Neuronal stem cell (in vitro differentiated cells): ENCODE measurements at regions not wholly inside any gene's neighbourhood (a gene's known extent, or its start where the extent isn't known, plus 50 kb on each side); places are given as distances from the start of the nearest gene placed in this dataset.
A peak's percentile ranks its signal among the peaks of the same experiment; 100 is the strongest.

Source experiments
- DNase-seq: peaks from one replicate; pipeline ENCODE4 v3.0.0-alpha.2; 2013; ENCODE audit warnings: low spot score
- H2AFZ ChIP-seq: one replicate; pipeline ENCODE4 v1.6.1; 2013; ENCODE audit warnings: mild to moderate bottlenecking, low read length, inconsistent platforms
- H2AK5ac ChIP-seq: 2 replicates; pipeline ENCODE4 v1.6.1; 2013; ENCODE audit warnings: low read depth, mild to moderate bottlenecking, inconsistent platforms, low read length, moderate library complexity, mixed read lengths
- H2BK120ac ChIP-seq: 2 replicates; pipeline ENCODE4 v1.6.1; 2013; ENCODE audit warnings: low read depth, mild to moderate bottlenecking, inconsistent platforms, low read length, moderate library complexity, mixed read lengths
- H2BK12ac ChIP-seq: one replicate; pipeline ENCODE4 v1.6.1; 2013; ENCODE audit warnings: low read length, inconsistent platforms
- H2BK15ac ChIP-seq: 2 replicates; pipeline ENCODE4 v1.6.1; 2013; ENCODE audit warnings: mild to moderate bottlenecking, low read length, inconsistent platforms, mixed read lengths
- H2BK5ac ChIP-seq: one replicate; pipeline ENCODE4 v1.6.1; 2013; ENCODE audit warnings: inconsistent platforms, mild to moderate bottlenecking, low read length, moderate library complexity
- H3K14ac ChIP-seq: one replicate; pipeline ENCODE4 v1.6.1; 2013; ENCODE audit warnings: low read length, inconsistent platforms
- H3K18ac ChIP-seq: 2 replicates; pipeline ENCODE4 v1.6.1; 2013; ENCODE audit warnings: low read length, inconsistent platforms
- H3K23ac ChIP-seq: 2 replicates; pipeline ENCODE4 v1.6.1; 2013; ENCODE audit warnings: low read depth, mild to moderate bottlenecking, mixed read lengths, low read length, inconsistent platforms; ENCODE audit not compliant: poor library complexity
- H3K27ac ChIP-seq: replicated peaks from 3 replicates; pipeline ENCODE4 v1.5.1; 2013; ENCODE audit warnings: low read length, inconsistent platforms
- H3K27me3 ChIP-seq, 3 experiments: 2 replicates each; pipeline ENCODE4 v1.6.1; 2013; ENCODE audit warnings: low read length in 3 of 3, mild to moderate bottlenecking in 2 of 3, inconsistent platforms in 1 of 3, low read depth in 1 of 3, mixed read lengths in 1 of 3, moderate library complexity in 1 of 3; ENCODE audit not compliant: control insufficient read depth in 3 of 3, insufficient read depth in 3 of 3
- H3K36me3 ChIP-seq, 2 donors: replicated peaks in 1 of 2; 2 replicates each; pipeline ENCODE4 v1.6.1; 2013; ENCODE audit warnings: low read length in 2 of 2; ENCODE audit not compliant: control insufficient read depth in 2 of 2, insufficient read depth in 2 of 2
- H3K4ac ChIP-seq: 2 replicates; pipeline ENCODE4 v1.6.1; 2013; ENCODE audit warnings: inconsistent platforms, mild to moderate bottlenecking, low read length, moderate library complexity
- H3K4me1 ChIP-seq, 2 donors: 1 replicate in 1 of 2; 2 replicates in 1 of 2; pipeline ENCODE4 v1.6.1; 2013; ENCODE audit warnings: low read length in 2 of 2, low read depth in 1 of 2; ENCODE audit not compliant: control insufficient read depth in 2 of 2, insufficient read depth in 1 of 2
- H3K4me2 ChIP-seq: one replicate; pipeline ENCODE4 v1.6.1; 2013; ENCODE audit warnings: mild to moderate bottlenecking, low read length, inconsistent platforms; ENCODE audit not compliant: insufficient read depth, poor library complexity, severe bottlenecking
- H3K4me3 ChIP-seq, 2 donors: 2 replicates each; pipeline ENCODE4 v1.5.1; 2013; ENCODE audit warnings: low read length in 2 of 2, mild to moderate bottlenecking in 2 of 2, inconsistent platforms in 1 of 2, moderate library complexity in 1 of 2
- H3K79me1 ChIP-seq: one replicate; pipeline ENCODE4 v1.6.1; 2013; ENCODE audit warnings: low read depth, mild to moderate bottlenecking, inconsistent platforms, low read length, moderate library complexity
- H3K9ac ChIP-seq: one replicate; pipeline ENCODE4 v1.6.1; 2013; ENCODE audit warnings: mild to moderate bottlenecking, low read depth, low read length, inconsistent platforms; ENCODE audit not compliant: poor library complexity
- H3K9me3 ChIP-seq, 2 donors: replicated peaks in 1 of 2; 2 replicates each; pipeline versions ENCODE3 to v1.6.1; 2013; ENCODE audit warnings: low read length in 2 of 2, mild to moderate bottlenecking in 2 of 2, inconsistent platforms in 1 of 2, low read depth in 1 of 2, mixed read lengths in 1 of 2, moderate library complexity in 1 of 2; ENCODE audit not compliant: control insufficient read depth in 2 of 2, insufficient read depth in 1 of 2
- H4K8ac ChIP-seq: one replicate; pipeline ENCODE4 v1.6.1; 2013; ENCODE audit warnings: low read depth, mild to moderate bottlenecking, inconsistent platforms, low read length, moderate library complexity
- H4K91ac ChIP-seq: one replicate; pipeline ENCODE4 v1.6.1; 2013; ENCODE audit warnings: low read length, low read depth, mild to moderate bottlenecking, inconsistent platforms; ENCODE audit not compliant: poor library complexity
- WGBS, 2 donors: extraction: QIAGEN DNeasy Blood & Tissue Kit; methylation state at CpG; one replicate each; pipeline ENCODE4 v1.1.7; 2013; ENCODE audit warnings: missing lambda C conversion rate in 2 of 2, mixed read lengths in 1 of 2; ENCODE audit not compliant: insufficient read length in 2 of 2, insufficient replicate concordance in 1 of 2; ENCODE audit errors: extremely low coverage in 2 of 2; 5-methylcytosine and 5-hydroxymethylcytosine counted together

- no peaks in the 10 kb centered on the region for H3K9me3 ChIP-seq
- H2BK15ac ChIP-seq, result no peak overlapping the region
- no peak overlapping the region for H3K23ac ChIP-seq
- no peaks in the 10 kb centered on the region for H3K27me3 ChIP-seq
- H3K4me3 ChIP-seq, result no peak overlapping the region
- no peak overlapping the region for H2AFZ ChIP-seq
- H3K4me2 ChIP-seq, result no peak overlapping the region
- no peak overlapping the region for H4K8ac ChIP-seq
- H3K4ac ChIP-seq, result no peak overlapping the region
- no CpG with 5 or more reads among the region's 2 CpGs for WGBS, 2 donors
- no peak overlapping the region for H3K9ac ChIP-seq
- H3K27ac ChIP-seq, result no peak overlapping the region
- no peaks in the 10 kb centered on the region for H3K36me3 ChIP-seq
- no peak overlapping the region for H2BK120ac ChIP-seq
- no peak overlapping the region for H3K14ac ChIP-seq
- H3K79me1 ChIP-seq, result no peaks in the 10 kb centered on the region
- H2AK5ac ChIP-seq, result no peak overlapping the region
- no peak for DNase-seq
- H4K91ac ChIP-seq, result no peak overlapping the region
- no peak overlapping the region for H2BK5ac ChIP-seq
- H2BK12ac ChIP-seq, result no peak overlapping the region
- H3K18ac ChIP-seq, result no peak overlapping the region
- H3K4me1 ChIP-seq, result peaks cover 0 to 47% of the 10 kb centered on the region in 2 donors
Measured at GRCh38 chr3:67075295-67075694, 77.2 kb downstream of the KBTBD8 start.

- Histone ChIP-seq H2BK5ac (no peak overlapping the region), H3K9ac (no peak overlapping the region), H2AFZ (no peak overlapping the region), H3K14ac (no peak overlapping the region), H3K9me3 (no peaks in the 10 kb centered on the region), H2BK120ac (no peak overlapping the region), H3K36me3 (no peaks in the 10 kb centered on the region), H3K79me1 (no peaks in the 10 kb centered on the region), H3K23ac (no peak overlapping the region), H3K4me3 (no peak overlapping the region), H3K18ac (no peak overlapping the region), H4K91ac (no peak overlapping the region), H3K4me2 (no peak overlapping the region), H2AK5ac (no peak overlapping the region), H3K4me1 (peaks cover 0 to 41% of the 10 kb centered on the region in 2 donors), H3K4ac (no peak overlapping the region), H2BK12ac (no peak overlapping the region), H3K27me3 (no peaks in the 10 kb centered on the region), H3K27ac (no peak overlapping the region), H4K8ac (no peak overlapping the region), H2BK15ac (no peak overlapping the region)
- DNase-seq, result no peak
- WGBS, 2 donors, result no CpG with 5 or more reads among the region's 2 CpGs
Measured at GRCh38 chr3:67076607-67077006, 78.5 kb downstream of the KBTBD8 start.

GRCh38 chr3:67077656-67078055 lies 79.5 kb downstream of the KBTBD8 start:
- Histone ChIP-seq H3K18ac (no peak overlapping the region), H4K8ac (no peak overlapping the region), H3K27me3 (no peaks in the 10 kb centered on the region), H3K14ac (no peak overlapping the region), H3K27ac (no peak overlapping the region), H3K4ac (no peak overlapping the region), H3K9me3 (no peaks in the 10 kb centered on the region), H3K9ac (no peak overlapping the region), H3K4me1 (peaks cover 0 to 41% of the 10 kb centered on the region in 2 donors), H2AFZ (peak overlapping the region; percentile 19), H4K91ac (no peak overlapping the region), H2BK5ac (no peak overlapping the region), H2BK120ac (no peak overlapping the region), H2BK15ac (no peak overlapping the region), H2BK12ac (no peak overlapping the region), H3K4me3 (no peak overlapping the region), H3K23ac (no peak overlapping the region), H3K36me3 (no peaks in the 10 kb centered on the region), H3K79me1 (no peaks in the 10 kb centered on the region), H2AK5ac (no peak overlapping the region), H3K4me2 (no peak overlapping the region)
- DNase-seq, result no peak

- H4K91ac ChIP-seq, result no peak overlapping the region
- H3K9me3 ChIP-seq, result peaks cover 0 to 12% of the 10 kb centered on the region in 2 donors
- H3K27me3 ChIP-seq, result no peaks in the 10 kb centered on the region
- no peak overlapping the region for H4K8ac ChIP-seq
- H3K36me3 ChIP-seq, result no peaks in the 10 kb centered on the region
- no peak overlapping the region for H3K14ac ChIP-seq
- H2AFZ ChIP-seq, result peak overlapping the region; percentile 6
- H2BK15ac ChIP-seq, result no peak overlapping the region
- peaks cover 0 to 11% of the 10 kb centered on the region in 2 donors for H3K4me1 ChIP-seq
- H3K23ac ChIP-seq, result no peak overlapping the region
- DNase-seq, result no peak
- no peak overlapping the region for H3K4me2 ChIP-seq
- H3K27ac ChIP-seq, result no peak overlapping the region
- H2AK5ac ChIP-seq, result no peak overlapping the region
- H3K4me3 ChIP-seq, result no peak overlapping the region
- no peak overlapping the region for H3K9ac ChIP-seq
- WGBS, 2 donors, result no CpG with 5 or more reads among the region's 4 CpGs
- H3K79me1 ChIP-seq, result no peaks in the 10 kb centered on the region
- H3K4ac ChIP-seq, result no peak overlapping the region
- no peak overlapping the region for H2BK5ac ChIP-seq
- no peak overlapping the region for H2BK12ac ChIP-seq
- H3K18ac ChIP-seq, result no peak overlapping the region
- H2BK120ac ChIP-seq, result no peak overlapping the region
Measured at GRCh38 chr3:67082533-67083024, 84.5 kb downstream of the KBTBD8 start.
